Astrocyte (in vitro differentiated cells and primary cell): ENCODE measurements at regions not wholly inside any gene's neighbourhood (a gene's known extent, or its start where the extent isn't known, plus 50 kb on each side); places are given as distances from the start of the nearest gene placed in this dataset.

ENCODE experiments used
- EZH2 ChIP-seq: IDR thresholded peaks from 2 replicates; pipeline ENCODE4 v1.6.1; 2012; ENCODE audit warnings: mild to moderate bottlenecking, low read length, inconsistent platforms; ENCODE audit not compliant: insufficient read depth
- TF ChIP-seq, protein P1 (sequence below): IDR thresholded peaks from 2 replicates; pipeline ENCODE4 v1.5.1; 2011; ENCODE audit warnings: low read depth, mild to moderate bottlenecking, inconsistent platforms, low read length, moderate library complexity; ENCODE audit not compliant: insufficient read depth

DNA sequence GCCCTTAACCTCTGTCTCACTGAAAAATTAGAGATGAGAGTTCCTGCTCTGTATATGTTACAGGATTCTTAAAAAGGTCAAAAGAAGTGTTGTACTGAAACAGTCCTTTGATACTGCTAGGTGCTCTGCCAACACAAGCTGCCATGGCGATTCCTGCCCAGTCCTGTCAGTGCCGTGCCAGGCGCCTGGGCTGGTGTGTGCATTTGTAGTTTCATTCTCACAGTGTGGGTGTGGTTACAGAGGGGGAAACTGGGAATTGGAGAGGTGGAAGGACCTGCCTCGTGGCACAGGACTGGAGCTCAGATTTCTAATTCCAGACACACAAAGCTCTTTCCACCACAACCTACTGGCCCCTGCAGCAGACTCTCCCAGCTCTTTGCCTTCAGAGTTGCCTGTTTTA, 122.3 kb upstream of the RAB6C start:
- TF ChIP-seq, protein P1, sequence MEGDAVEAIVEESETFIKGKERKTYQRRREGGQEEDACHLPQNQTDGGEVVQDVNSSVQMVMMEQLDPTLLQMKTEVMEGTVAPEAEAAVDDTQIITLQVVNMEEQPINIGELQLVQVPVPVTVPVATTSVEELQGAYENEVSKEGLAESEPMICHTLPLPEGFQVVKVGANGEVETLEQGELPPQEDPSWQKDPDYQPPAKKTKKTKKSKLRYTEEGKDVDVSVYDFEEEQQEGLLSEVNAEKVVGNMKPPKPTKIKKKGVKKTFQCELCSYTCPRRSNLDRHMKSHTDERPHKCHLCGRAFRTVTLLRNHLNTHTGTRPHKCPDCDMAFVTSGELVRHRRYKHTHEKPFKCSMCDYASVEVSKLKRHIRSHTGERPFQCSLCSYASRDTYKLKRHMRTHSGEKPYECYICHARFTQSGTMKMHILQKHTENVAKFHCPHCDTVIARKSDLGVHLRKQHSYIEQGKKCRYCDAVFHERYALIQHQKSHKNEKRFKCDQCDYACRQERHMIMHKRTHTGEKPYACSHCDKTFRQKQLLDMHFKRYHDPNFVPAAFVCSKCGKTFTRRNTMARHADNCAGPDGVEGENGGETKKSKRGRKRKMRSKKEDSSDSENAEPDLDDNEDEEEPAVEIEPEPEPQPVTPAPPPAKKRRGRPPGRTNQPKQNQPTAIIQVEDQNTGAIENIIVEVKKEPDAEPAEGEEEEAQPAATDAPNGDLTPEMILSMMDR = no peak
- TF ChIP-seq EZH2 = no peak
